ENCODE measurements at regions not wholly inside any gene's neighbourhood (a gene's known extent, or its start where the extent isn't known, plus 50 kb on each side); places are given as distances from the start of the nearest gene placed in this dataset.
A peak's percentile ranks its signal among the peaks of the same experiment; 100 is the strongest.
"Not testable (repeated sequence)": the region's sequence is repeated elsewhere in the genome, so short reads cannot be mapped to it uniquely, and the experiment has no call there.

DNA sequence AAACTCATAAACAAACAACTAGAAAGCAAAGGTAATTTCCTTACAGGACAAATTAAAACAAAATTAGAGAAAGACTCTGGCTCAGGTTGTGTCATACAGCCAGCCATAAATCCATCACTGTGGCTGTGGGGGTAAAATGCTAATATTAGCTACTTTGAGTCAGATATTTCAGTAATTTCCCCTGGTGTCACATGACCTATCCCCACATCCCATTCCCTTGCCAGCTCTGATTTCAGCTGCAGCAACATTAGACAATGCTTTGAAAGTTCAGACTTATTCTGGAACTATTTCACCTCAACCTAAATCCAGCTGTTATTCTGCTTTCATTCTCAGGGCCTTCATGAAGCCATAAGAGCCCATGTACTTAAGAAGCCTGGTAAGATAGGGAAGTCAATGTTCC lies 55.3 kb downstream of the RPL10L start:
- H3K36me3 Mint-ChIP-seq = no peaks in the 10 kb centered on the region
- no peak overlapping the region for H3K4me3 Mint-ChIP-seq
- H3K27ac Mint-ChIP-seq = no peak overlapping the region
- H3K27me3 Mint-ChIP-seq = no peaks in the 10 kb centered on the region
- H3K9me3 Mint-ChIP-seq = peaks cover 0 to 6% (median 2%) of the 10 kb centered on the region in 3 donors
- no peaks in the 10 kb centered on the region for H3K4me1 Mint-ChIP-seq

DNA sequence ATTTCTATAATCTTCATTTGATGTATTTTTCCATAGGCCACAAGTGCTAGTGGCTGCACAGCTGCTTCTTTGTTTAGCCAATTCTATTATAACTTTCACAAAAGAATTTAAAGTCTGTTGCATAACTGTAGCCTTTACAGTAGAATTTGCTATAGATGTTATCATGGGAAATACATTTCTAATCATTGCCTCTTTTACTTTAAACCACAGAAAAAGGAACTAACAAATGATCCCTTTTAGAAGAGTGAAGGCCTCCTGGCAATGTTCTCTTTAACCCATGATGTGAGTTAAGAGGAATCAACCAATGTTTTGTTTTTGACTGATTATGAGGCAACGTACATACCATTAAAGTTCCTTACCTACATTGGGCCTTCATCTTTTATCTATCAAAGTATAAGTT lies 68.8 kb downstream of the RPL10L start:
- H3K4me1 Mint-ChIP-seq = no peaks in the 10 kb centered on the region
- H3K27ac Mint-ChIP-seq = no peak overlapping the region
- H3K4me3 Mint-ChIP-seq = no peak overlapping the region
- no peaks in the 10 kb centered on the region for H3K36me3 Mint-ChIP-seq
- peaks cover 2% of the 10 kb centered on the region for H3K27me3 Mint-ChIP-seq
- no peaks in the 10 kb centered on the region for H3K9me3 Mint-ChIP-seq

DNA sequence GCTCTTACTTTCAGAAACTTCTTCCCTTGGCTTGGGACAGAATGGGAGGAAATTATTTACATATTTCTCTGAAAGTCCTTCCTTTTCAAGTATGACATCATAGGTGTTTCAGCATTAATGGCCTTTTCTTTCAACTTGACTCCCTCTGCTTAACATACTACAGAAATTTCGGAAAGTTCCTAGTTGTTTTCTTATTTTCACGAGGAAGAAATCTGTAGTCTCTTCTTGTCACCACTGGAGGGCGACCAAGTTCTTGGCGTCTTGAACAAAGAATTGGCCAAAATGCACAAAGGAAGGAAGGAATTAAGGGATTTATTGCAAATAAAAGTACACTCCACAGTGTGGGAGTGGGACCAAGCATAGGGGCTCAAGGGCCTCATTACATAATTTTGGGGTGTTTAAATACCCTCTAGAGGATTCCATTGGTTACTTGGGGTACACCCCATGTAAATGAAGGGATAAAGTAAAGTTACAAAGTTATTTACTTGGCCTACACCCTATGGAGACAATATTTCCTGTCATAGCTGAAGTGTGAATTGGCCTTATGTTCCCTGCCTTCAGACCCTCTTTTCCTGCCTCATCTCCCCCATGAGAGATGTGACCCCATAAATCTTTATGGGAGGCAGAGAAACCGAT lies 70.4 kb downstream of the RPL10L start:
- Mint-ChIP-seq H3K4me3 (no peak overlapping the region), H3K27ac (no peak overlapping the region), H3K9me3 (no peaks in the 10 kb centered on the region), H3K36me3 (no peaks in the 10 kb centered on the region), H3K27me3 (peaks cover 2% of the 10 kb centered on the region), H3K4me1 (no peaks in the 10 kb centered on the region)

- no peak overlapping the region for H3K4me3 Mint-ChIP-seq
- peaks cover 0 to 4% (median 0%) of the 10 kb centered on the region in 3 donors for H3K4me1 Mint-ChIP-seq
- H3K27me3 Mint-ChIP-seq = peaks cover 2% of the 10 kb centered on the region
- no peaks in the 10 kb centered on the region for H3K36me3 Mint-ChIP-seq
- H3K9me3 Mint-ChIP-seq = peaks cover 1 to 9% (median 6%) of the 10 kb centered on the region in 3 donors
- H3K27ac Mint-ChIP-seq = peak overlapping the region in 1 of 3 donors; percentile 59
These were observed 76.6 kb downstream of the RPL10L start for GRCh38 chr14:46574978-46575375.

- Mint-ChIP-seq H3K27ac (peak overlapping the region in 1 of 3 donors; percentile 59), H3K36me3 (no peaks in the 10 kb centered on the region), H3K4me3 (no peak overlapping the region), H3K9me3 (peaks cover 1 to 9% (median 6%) of the 10 kb centered on the region in 3 donors), H3K27me3 (no peaks in the 10 kb centered on the region), H3K4me1 (peaks cover 0 to 4% (median 0%) of the 10 kb centered on the region in 3 donors)
These were observed 77.2 kb downstream of the RPL10L start for GRCh38 chr14:46574221-46574977.

DNA sequence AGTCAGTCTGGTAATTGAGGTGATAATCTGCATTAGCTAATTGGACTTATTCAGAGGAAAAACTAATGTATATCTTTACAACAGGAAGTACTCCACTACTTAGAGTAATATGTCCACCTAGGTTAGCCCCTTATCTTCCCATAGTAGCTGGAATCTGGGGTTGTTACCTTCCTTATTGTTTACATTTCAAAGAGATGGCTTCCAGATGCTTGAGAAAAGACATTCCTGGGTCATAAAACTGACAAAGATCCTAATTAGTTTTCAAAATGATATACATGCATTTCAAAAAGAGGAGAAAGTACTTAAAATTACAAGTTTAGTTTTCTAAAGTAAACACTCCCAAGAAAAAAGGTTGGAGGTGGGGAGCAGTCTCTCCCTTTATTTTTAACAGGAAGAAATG lies 78.1 kb downstream of the RPL10L start:
- no peaks in the 10 kb centered on the region for H3K36me3 Mint-ChIP-seq
- no peaks in the 10 kb centered on the region for H3K27me3 Mint-ChIP-seq
- H3K9me3 Mint-ChIP-seq = peaks cover 1 to 9% (median 6%) of the 10 kb centered on the region in 3 donors
- H3K4me1 Mint-ChIP-seq = peaks cover 0 to 4% (median 0%) of the 10 kb centered on the region in 3 donors
- no peak overlapping the region for H3K27ac Mint-ChIP-seq
- no peak overlapping the region for H3K4me3 Mint-ChIP-seq

- Mint-ChIP-seq H3K27ac (no peak overlapping the region), H3K27me3 (no peaks in the 10 kb centered on the region), H3K4me3 (no peak overlapping the region), H3K4me1 (peaks cover 0 to 4% (median 0%) of the 10 kb centered on the region in 3 donors), H3K36me3 (no peaks in the 10 kb centered on the region), H3K9me3 (peaks cover 1 to 9% (median 6%) of the 10 kb centered on the region in 3 donors)
These were observed 79.6 kb downstream of the RPL10L start for GRCh38 chr14:46571970-46572369.

- H3K4me1 Mint-ChIP-seq, H3K27me3 Mint-ChIP-seq, H3K27ac Mint-ChIP-seq, H3K36me3 Mint-ChIP-seq, H3K4me3 Mint-ChIP-seq, H3K9me3 Mint-ChIP-seq: not testable (repeated sequence)
These were observed 83.4 kb downstream of the RPL10L start for GRCh38 chr14:46568161-46568560.

- Mint-ChIP-seq H3K9me3 (peaks cover 6 to 22% (median 9%) of the 10 kb centered on the region in 3 donors), H3K4me1 (no peaks in the 10 kb centered on the region), H3K36me3 (no peaks in the 10 kb centered on the region), H3K4me3 (no peak overlapping the region), H3K27me3 (no peaks in the 10 kb centered on the region), H3K27ac (no peak overlapping the region)
These were observed 100.7 kb downstream of the RPL10L start for GRCh38 chr14:46550836-46551235.

DNA sequence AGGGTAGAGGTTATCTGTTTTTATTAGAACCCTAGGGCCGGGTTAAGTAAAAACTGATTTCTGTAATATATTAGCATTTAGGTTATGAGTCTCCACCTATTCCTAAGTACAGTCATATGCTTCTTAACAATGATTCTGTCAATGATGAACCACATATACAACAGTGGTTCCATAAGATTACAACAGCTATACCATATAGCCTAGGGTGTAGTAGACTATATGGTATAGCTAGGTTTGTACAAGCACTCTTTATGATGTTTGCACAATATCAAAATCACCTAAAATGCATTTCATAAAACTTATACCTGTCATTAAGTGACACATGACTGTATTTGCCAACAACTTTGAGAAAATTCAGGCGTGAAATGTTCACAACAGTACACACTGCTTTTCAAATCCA lies 110.6 kb downstream of the RPL10L start:
- Mint-ChIP-seq H3K4me3 (no peak overlapping the region), H3K27ac (no peak overlapping the region), H3K4me1 (no peaks in the 10 kb centered on the region), H3K36me3 (no peaks in the 10 kb centered on the region), H3K9me3 (peaks cover 3 to 8% (median 5%) of the 10 kb centered on the region in 3 donors), H3K27me3 (no peaks in the 10 kb centered on the region)

DNA sequence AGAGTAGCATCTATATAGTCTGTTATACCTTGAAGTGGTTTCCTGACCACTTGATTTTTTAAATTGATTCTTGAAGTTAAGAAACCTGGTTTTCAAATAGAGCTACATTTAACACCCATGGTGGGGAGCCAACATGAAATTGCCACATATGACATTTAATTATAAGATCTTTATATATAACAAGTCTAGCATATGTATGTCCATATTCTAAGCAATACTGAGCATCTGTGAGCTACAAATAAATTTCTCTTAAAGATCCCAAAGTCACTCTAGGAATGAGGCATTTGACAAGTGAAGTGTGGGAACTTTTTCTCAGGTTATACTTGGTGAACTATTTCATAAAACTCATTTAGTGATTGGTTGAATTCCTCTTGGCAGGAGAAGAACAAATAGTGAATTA lies 132.5 kb downstream of the RPL10L start:
- Mint-ChIP-seq H3K36me3 (no peaks in the 10 kb centered on the region), H3K27ac (no peak overlapping the region), H3K27me3 (no peaks in the 10 kb centered on the region), H3K4me1 (no peaks in the 10 kb centered on the region), H3K9me3 (peaks cover 0 to 14% (median 0%) of the 10 kb centered on the region in 3 donors), H3K4me3 (no peak overlapping the region)

- H3K4me3 Mint-ChIP-seq, H3K27me3 Mint-ChIP-seq, H3K9me3 Mint-ChIP-seq, H3K27ac Mint-ChIP-seq, H3K36me3 Mint-ChIP-seq, H3K4me1 Mint-ChIP-seq: not testable (repeated sequence)
These were observed 142.8 kb downstream of the RPL10L start for GRCh38 chr14:46508752-46509151.

GRCh38 chr14:46499521-46499920 lies 152.1 kb downstream of the RPL10L start:
- no peaks in the 10 kb centered on the region for H3K36me3 Mint-ChIP-seq
- no peak overlapping the region for H3K4me3 Mint-ChIP-seq
- peaks cover 0 to 10% (median 4%) of the 10 kb centered on the region in 3 donors for H3K9me3 Mint-ChIP-seq
- H3K27ac Mint-ChIP-seq = no peak overlapping the region
- H3K4me1 Mint-ChIP-seq = no peaks in the 10 kb centered on the region
- H3K27me3 Mint-ChIP-seq = no peaks in the 10 kb centered on the region

- H3K27me3 Mint-ChIP-seq = no peaks in the 10 kb centered on the region
- H3K4me1 Mint-ChIP-seq = no peaks in the 10 kb centered on the region
- no peaks in the 10 kb centered on the region for H3K36me3 Mint-ChIP-seq
- no peak overlapping the region for H3K4me3 Mint-ChIP-seq
- peaks cover 7 to 14% (median 7%) of the 10 kb centered on the region in 3 donors for H3K9me3 Mint-ChIP-seq
- H3K27ac Mint-ChIP-seq = no peak overlapping the region
These were observed 155.2 kb downstream of the RPL10L start for GRCh38 chr14:46496409-46496808.

- no peaks in the 10 kb centered on the region for H3K4me1 Mint-ChIP-seq
- H3K27ac Mint-ChIP-seq = no peak overlapping the region
- H3K36me3 Mint-ChIP-seq = no peaks in the 10 kb centered on the region
- H3K9me3 Mint-ChIP-seq = peaks cover 2 to 7% (median 5%) of the 10 kb centered on the region in 3 donors
- H3K27me3 Mint-ChIP-seq = no peaks in the 10 kb centered on the region
- H3K4me3 Mint-ChIP-seq = no peak overlapping the region
These were observed 161.3 kb downstream of the RPL10L start for GRCh38 chr14:46490238-46490685.

DNA sequence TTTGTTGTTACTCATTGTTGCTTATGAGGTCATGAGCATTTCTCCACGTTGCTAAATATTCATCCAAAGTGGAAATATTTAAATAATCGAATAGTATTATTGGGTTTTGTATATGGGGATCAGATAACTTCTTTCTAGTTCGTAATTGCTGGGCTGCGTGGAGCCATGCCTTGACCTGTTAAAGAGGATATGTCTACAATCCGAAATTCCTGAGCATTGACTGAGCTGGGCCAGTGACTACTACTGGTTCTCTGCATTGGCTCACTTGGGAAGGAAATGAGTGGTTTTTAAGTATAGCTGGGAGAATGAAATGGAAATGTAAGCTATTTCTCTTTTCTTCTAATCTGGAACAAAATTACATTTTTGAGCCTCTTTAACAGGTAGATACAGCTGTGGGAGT lies 163.2 kb downstream of the RPL10L start:
- Mint-ChIP-seq H3K4me1 (no peaks in the 10 kb centered on the region), H3K9me3 (peaks cover 1 to 6% (median 4%) of the 10 kb centered on the region in 3 donors)

More for the DNA sequence above, 163.2 kb downstream of the RPL10L start:
- H3K36me3 Mint-ChIP-seq = no peaks in the 10 kb centered on the region
- no peak overlapping the region for H3K4me3 Mint-ChIP-seq
- no peak overlapping the region for H3K27ac Mint-ChIP-seq
- H3K27me3 Mint-ChIP-seq = no peaks in the 10 kb centered on the region

All from IgD-negative memory B cell (primary cell).